ENCODE measurements at regions not wholly inside any gene's neighbourhood (a gene's known extent, or its start where the extent isn't known, plus 50 kb on each side); places are given as distances from the start of the nearest gene placed in this dataset.

GRCh38 chr1:88514544-88515060 is 169.5 kb upstream of the PKN2 start:
- TF ChIP-seq CTCF (conservative IDR thresholded peaks at IDR 0.05 in 1 of 2, IDR thresholded peaks at IDR 0.05 in 1 of 2; ENCODE audit: extremely low read depth in 1 of 2, insufficient read depth in 1 of 2, low read depth in 1 of 2, low read length in 2 of 2): no peak
- no peak for TF ChIP-seq EZH2 (IDR thresholded peaks at IDR 0.05; ENCODE audit: borderline replicate concordance, low read length)
